HG03469 (cell line): ENCODE measurements at regions not wholly inside any gene's neighbourhood (a gene's known extent, or its start where the extent isn't known, plus 50 kb on each side); places are given as distances from the start of the nearest gene placed in this dataset.

Source experiments
- ATAC-seq: cut with Tn5 transposase; IDR thresholded peaks from one replicate; pipeline ENCODE4 v1.9.1; 2021; ENCODE audit warnings: mild to moderate bottlenecking, moderate library complexity, moderate number of reproducible peaks; ENCODE audit not compliant: unreplicated experiment

DNA sequence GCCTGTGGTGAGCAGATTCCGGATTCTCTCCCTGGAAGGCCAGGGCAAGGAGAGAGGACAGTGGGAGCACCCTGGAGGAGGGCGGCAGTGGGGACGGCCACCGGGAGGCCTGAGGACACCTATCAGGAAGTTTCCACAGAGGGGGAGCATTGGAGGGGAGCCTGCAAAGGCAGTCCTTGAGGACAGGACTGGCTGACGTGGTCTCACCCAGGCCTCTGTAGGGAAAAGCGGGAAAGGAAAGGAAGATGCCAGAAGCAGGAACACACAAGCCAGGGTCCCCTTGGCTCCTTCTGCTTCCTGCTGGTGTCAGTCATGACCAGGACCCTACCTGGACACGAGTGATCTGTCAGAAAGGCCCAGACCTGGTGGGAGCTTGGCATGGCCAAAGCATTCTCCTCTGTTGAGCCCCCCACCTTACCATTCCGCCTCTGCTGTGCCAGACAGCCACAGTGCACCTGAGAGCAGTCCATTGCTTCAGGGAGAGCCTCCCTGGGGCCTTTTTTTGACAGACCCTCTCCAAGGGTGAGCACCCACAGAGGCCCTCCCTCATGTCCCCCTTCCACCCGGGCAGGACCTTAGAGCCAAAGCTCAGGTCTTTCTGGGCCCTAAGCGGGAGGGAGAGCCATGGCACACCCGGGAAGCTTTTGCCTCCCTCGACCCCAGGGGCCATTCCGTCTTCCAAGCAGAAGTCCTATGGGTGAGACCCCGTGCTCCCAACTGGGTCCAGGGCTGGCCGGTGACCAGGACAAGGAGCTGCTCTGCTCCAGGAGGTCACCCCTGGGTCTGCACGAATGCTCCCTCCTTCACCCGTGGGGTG, 333.1 kb downstream of the DYSF start:
- no peak for ATAC-seq

- ATAC-seq = no peak
These were observed 332.2 kb downstream of the DYSF start for GRCh38 chr2:71785516-71785981.

DNA sequence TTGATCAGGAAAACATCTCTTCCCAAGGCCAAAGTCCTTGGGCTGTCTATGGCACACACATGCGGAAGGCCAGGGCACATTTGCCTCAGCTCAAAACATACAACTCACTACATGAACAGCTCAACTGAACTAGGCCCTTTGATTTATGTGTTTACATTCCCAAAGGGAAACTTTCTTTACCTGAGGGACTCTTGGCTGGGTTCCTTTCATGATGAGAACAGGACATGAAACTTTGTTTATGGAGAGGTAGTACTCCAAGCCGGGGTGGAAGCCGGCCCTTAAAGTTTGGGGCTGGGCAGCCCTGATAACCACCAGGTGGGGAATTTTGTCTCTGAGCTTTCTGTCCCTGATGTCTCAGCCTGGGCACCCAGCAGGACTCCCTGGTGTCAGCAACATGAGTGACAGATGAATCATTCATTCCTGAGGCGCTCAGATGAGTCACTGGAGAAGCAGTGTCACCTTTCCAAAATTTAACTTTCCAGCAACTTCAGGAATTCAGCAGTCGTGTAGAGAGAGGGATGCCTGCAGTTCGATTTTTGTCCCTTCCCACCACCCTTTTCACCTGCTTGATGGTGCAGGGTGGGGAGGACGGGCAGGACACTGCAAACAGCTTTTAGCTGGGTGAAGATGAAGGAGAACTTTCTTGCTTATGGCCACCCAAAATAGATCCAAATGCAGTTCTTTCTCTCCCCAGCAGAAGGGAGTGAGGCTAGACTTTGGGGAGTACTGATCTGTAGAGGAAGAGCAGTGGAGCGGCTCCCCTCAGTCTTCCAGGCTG, 331.6 kb downstream of the DYSF start:
- ATAC-seq = no peak

DNA sequence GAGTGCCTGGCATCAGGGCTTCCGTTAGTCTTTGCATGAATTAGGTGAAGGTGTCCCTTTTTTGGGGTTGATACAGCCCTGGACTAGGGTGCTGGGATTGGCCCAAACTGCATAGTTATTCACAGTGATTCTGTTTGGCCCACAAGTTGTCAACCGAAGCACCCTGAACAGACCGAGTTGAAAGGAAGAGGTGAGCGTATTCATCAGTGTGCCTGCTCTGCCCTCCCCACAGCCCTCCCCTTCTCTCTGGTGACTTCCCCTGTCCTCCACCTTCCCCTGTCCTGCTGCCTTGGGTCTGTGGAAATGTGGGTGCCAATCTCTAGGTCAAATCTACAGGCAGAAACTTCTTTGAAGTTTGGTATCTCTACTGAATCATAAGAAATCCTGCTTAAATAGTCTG, 330.5 kb downstream of the DYSF start:
- no peak for ATAC-seq

DNA sequence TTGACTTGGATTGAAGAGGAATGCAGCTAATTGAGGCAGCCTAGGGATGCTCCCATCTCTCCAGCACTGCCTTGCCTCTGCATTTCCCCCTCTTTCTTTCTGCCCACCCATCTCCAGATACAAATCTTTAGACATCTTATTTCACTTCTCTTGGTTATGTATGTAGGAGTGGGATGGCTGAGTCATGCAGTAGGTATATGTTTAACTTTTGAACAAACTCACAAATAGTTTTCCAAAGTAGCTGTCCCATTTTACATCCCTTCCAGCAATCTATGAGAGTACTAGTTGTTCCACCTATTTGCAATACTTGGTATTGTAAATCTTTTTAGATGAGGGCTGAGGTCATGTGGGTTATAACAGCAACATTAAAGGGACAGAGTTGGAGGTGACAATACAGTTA, 329.9 kb downstream of the DYSF start:
- no peak for ATAC-seq

- ATAC-seq = no peak
These were observed 329.0 kb downstream of the DYSF start for GRCh38 chr2:71782323-71782722.

GRCh38 chr2:71781695-71782228, 328.4 kb downstream of the DYSF start:
- ATAC-seq = no peak

DNA sequence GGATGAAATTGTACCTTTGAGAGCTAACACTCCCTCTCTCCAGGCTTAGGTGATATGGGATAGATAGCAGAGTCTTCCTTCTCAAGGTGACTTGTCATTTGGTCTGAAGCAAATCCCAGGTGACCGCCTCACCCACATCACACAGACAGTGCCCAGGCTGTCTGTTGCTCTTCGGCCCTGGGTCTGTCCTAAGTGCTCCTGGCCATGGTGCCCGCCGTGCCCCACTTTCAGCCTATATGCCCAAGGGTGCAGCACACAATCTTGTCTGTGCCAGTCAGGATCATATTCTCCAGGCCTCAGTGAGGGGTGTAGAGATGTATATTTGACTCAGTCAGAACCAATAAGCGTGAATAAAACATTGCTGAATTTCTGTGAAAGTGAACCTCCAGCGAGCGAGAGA, 326.8 kb downstream of the DYSF start:
- no peak for ATAC-seq

DNA sequence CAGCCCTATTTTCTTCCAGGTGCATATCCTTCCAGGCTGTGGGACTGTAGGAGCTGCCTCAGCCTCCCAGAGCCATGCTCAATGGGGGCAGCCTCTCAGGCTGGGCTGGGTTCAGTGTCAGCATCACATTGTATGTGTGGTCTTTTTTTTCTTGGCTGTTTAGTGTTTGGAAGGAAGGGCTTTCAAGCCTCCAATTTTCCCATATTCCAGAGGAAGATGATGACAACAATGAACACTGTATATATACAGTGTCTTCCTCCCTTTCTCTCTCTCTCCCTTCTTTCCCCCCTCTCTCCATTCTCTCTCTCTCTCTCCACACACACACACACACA, 326.4 kb downstream of the DYSF start:
- no peak for ATAC-seq

- ATAC-seq = no peak
These were observed 325.8 kb downstream of the DYSF start for GRCh38 chr2:71778936-71779773.

DNA sequence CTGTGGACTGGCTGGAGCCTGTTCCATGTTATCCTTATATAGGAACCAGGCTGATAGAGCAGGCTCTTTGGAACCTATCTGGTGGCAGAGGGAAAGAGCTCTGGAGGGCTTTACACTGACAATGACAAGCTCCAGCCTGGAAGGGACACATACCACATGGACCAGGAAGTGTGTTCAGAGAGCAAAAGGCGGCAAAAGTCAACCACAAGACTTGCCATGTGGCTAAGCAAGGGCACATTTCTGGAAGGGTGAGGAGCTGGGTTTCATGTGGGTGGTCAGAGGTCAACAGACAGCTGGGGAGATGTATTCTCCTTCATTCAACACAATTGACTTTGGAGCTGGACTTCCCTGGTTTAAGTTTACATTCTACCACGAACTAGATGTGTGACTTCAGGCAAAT, 325.2 kb downstream of the DYSF start:
- ATAC-seq = no peak

DNA sequence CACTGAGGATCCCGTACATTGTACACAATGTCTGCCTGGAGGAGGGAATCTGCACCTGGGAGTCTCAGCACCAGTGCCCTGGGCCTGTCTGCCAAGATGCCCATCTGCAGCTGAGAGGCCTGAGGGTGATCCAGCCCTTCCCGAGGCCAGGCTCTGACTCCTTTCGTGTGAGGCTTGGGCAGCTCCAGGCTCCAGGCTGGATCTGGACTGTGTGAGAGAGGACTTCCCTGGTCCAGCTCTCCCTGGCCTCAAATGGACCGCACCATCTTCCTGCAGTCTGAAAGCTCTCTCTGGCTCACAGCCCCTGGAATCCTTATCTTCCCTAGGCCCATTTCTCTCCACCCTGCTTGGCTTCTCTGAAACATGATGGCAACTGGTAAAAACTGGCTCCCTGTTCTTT, 324.6 kb downstream of the DYSF start:
- no peak for ATAC-seq

- no peak for ATAC-seq
These were observed 322.9 kb downstream of the DYSF start for GRCh38 chr2:71776227-71776626.

- no peak for ATAC-seq
These were observed 319.9 kb downstream of the DYSF start for GRCh38 chr2:71773218-71773617.

GRCh38 chr2:71772510-71773172, 319.3 kb downstream of the DYSF start:
- ATAC-seq = no peak

GRCh38 chr2:71767663-71768062, 314.3 kb downstream of the DYSF start:
- ATAC-seq = no peak

DNA sequence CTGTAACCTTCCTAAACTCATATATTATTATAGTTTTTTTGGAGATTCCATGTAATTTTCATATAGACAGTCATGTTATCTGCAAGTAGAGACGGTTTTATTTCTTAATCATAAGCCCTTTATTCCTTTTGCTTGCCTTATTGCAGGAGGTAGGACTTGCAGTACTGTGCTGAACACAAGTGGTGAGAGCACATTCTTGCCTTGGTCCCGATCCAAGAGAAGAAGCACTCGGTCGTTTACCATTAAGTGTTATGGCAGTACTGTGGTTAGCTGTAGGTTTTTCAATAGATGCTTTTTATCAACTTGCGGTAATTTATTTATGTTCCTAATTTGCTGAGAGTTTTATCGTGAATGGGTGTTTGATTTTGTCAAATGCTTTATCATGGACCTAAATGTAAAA, 305.7 kb downstream of the DYSF start:
- no peak for ATAC-seq

DNA sequence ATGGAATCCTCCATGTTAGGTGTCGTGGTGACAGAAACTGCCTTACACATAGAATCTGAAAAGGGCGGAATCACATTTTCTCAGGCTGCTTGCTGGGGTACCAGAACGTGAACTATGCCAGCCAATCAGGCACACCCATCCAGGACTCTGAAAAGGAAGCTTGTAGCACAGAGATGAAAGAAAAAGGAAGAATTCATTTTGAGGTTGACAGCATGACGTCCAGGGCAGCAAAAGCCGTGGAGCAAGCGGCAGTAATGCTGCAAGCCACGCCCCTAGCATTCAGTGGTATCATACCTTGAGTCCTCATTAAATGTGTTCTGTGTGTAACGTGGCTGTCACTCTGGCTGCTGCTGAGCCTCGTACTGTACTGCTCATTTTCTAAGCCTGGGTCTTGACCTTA, 304.0 kb downstream of the DYSF start:
- no peak for ATAC-seq

DNA sequence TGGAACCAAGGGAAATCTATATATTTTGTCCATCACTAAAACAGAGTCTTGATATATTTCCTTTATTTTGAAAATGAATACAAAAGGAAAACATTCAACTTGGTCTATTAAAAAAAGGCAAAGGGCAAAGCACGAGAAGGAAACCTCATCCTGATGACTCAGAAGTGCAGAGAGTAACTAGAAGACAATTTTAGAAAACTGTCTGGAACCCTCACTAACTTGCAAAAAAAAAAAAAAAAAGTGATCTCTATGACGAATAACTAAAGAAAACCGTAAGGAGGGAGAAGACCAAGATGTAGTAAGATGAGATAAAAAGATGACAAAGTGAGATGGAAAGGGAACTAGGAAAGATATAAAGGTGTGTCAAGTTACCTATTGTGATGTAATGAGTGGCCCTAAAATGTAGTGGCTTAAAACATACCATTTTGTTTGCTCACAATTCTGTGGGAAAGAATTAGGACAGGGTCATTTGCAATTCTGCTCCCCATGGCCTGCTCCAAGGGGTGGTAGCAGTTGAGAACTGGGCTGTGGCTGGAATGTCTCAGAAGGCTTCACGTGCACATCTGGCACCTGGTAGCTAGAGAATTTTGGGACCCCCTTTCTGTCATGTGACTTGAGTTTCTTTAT, 303.0 kb downstream of the DYSF start:
- no peak for ATAC-seq

GRCh38 chr2:71751590-71751989, 298.2 kb downstream of the DYSF start:
- no peak for ATAC-seq
